WTC11 (cell line): ENCODE measurements at regions not wholly inside any gene's neighbourhood (a gene's known extent, or its start where the extent isn't known, plus 50 kb on each side); places are given as distances from the start of the nearest gene placed in this dataset.
A peak's percentile ranks its signal among the peaks of the same experiment; 100 is the strongest.

ENCODE experiments used
- ATAC-seq: fragments of 200-7000 bp; cut with Tn5 transposase; 2 replicates; pipeline ENCODE4 v1.10.0; 2021; ENCODE audit warnings: mild to moderate bottlenecking, moderate library complexity
- CTCF ChIA-PET: fragments of 300-600 bp; sonication (Branson Sonifier 250); formaldehyde crosslinking; loops from one replicate; lab custom pipeline; 2021; ENCODE audit warnings: antibody characterized with exemption; lab: Charles Lee
- POLR2A ChIA-PET: fragments of 350-600 bp; sonication (Branson Sonifier 250); formaldehyde crosslinking; loops from one replicate; lab custom pipeline; 2021; ENCODE audit warnings: antibody characterized with exemption; lab: Charles Lee
- DNase-seq: peaks from one replicate; pipeline ENCODE4 v3.0.0; 2021; ENCODE audit warnings: low spot score
- H3K27ac Mint-ChIP-seq: 2 replicates; pipeline ENCODE4 v1.8.0; 2021; ENCODE audit warnings: mixed read lengths
- H3K27me3 Mint-ChIP-seq: 2 replicates; pipeline ENCODE4 v1.8.0; 2021; ENCODE audit warnings: low read depth, mild to moderate bottlenecking, moderate library complexity, mixed read lengths
- H3K36me3 Mint-ChIP-seq: 2 replicates; pipeline ENCODE4 v1.8.0; 2021; ENCODE audit warnings: mixed read lengths
- H3K4me1 Mint-ChIP-seq: 2 replicates; pipeline ENCODE4 v1.8.0; 2022; ENCODE audit warnings: mixed read lengths
- H3K4me3 Mint-ChIP-seq: 2 replicates; pipeline ENCODE4 v1.8.0; 2021; ENCODE audit warnings: mild to moderate bottlenecking, moderate library complexity, mixed read lengths
- H3K9me3 Mint-ChIP-seq: 2 replicates; pipeline ENCODE4 v1.8.0; 2021; ENCODE audit warnings: mixed read lengths
- ESRRA ChIP-seq: sonication (generic); formaldehyde crosslinking; IDR thresholded peaks from 2 replicates; pipeline ENCODE4 v1.8.1; 2022; ENCODE audit warnings: mild to moderate bottlenecking, missing genetic modification reagents, borderline replicate concordance
- MXD4 ChIP-seq: fragments of 250-450 bp; sonication (Bioruptor Pico); IDR thresholded peaks from 2 replicates; pipeline ENCODE4 v1.8.0; 2021; ENCODE audit warnings: mild to moderate bottlenecking, moderate library complexity, borderline replicate concordance
- MYBL2 ChIP-seq: sonication (generic); formaldehyde crosslinking; IDR thresholded peaks from 2 replicates; pipeline ENCODE4 v1.8.1; 2023; ENCODE audit warnings: mild to moderate bottlenecking, moderate library complexity, missing genetic modification reagents
- SMAD3 ChIP-seq: sonication (generic); formaldehyde crosslinking; IDR thresholded peaks from 2 replicates; pipeline ENCODE4 v1.8.0; 2022; ENCODE audit warnings: missing genetic modification reagents, mild to moderate bottlenecking, borderline replicate concordance
- SMAD4 ChIP-seq: sonication (generic); formaldehyde crosslinking; IDR thresholded peaks from 2 replicates; pipeline ENCODE4 v1.8.0; 2022; ENCODE audit warnings: mild to moderate bottlenecking, missing genetic modification reagents
- ZNF138 ChIP-seq: sonication (generic); formaldehyde crosslinking; conservative IDR thresholded peaks from 2 replicates; pipeline ENCODE4 v1.8.1; 2022; ENCODE audit warnings: mild to moderate bottlenecking, moderate library complexity, missing genetic modification reagents
- ZNF232 ChIP-seq: sonication (generic); formaldehyde crosslinking; IDR thresholded peaks from 2 replicates; pipeline ENCODE4 v1.8.0; 2022; ENCODE audit warnings: mild to moderate bottlenecking, missing genetic modification reagents
- ZNF423 ChIP-seq: fragments of 250-450 bp; sonication (Bioruptor Pico); IDR thresholded peaks from 2 replicates; pipeline ENCODE4 v2.1.2; 2022; ENCODE audit warnings: mild to moderate bottlenecking, moderate library complexity
- TF ChIP-seq, protein P1 (sequence below): sonication (generic); formaldehyde crosslinking; IDR thresholded peaks from 2 replicates; pipeline ENCODE4 v1.8.0; 2022; ENCODE audit warnings: mild to moderate bottlenecking, missing genetic modification reagents
- TF ChIP-seq, protein P2 (sequence below): sonication (generic); formaldehyde crosslinking; IDR thresholded peaks from 2 replicates; pipeline ENCODE4 v1.8.1; 2023; ENCODE audit warnings: mild to moderate bottlenecking, missing genetic modification reagents, borderline replicate concordance
- TF ChIP-seq, protein P3 (sequence below): sonication (generic); formaldehyde crosslinking; IDR thresholded peaks from 2 replicates; pipeline ENCODE4 v1.8.1; 2022; ENCODE audit warnings: mild to moderate bottlenecking, moderate library complexity, missing genetic modification reagents
- TF ChIP-seq, protein P4 (sequence below): fragments of 250-450 bp; sonication (Bioruptor Pico); IDR thresholded peaks from 2 replicates; pipeline ENCODE4 v1.9.0; 2021; ENCODE audit warnings: mild to moderate bottlenecking
- TF ChIP-seq, protein P5 (sequence below): sonication (generic); formaldehyde crosslinking; IDR thresholded peaks from 2 replicates; pipeline ENCODE4 v1.8.1; 2022; ENCODE audit warnings: low read depth, mild to moderate bottlenecking, moderate library complexity, missing genetic modification reagents, borderline replicate concordance
- TF ChIP-seq, protein P6 (sequence below): sonication (generic); formaldehyde crosslinking; IDR thresholded peaks from 2 replicates; pipeline ENCODE4 v1.8.0; 2022; ENCODE audit warnings: mild to moderate bottlenecking, missing genetic modification reagents
- TF ChIP-seq, protein P7 (sequence below): fragments of 250-450 bp; sonication (Bioruptor Pico); IDR thresholded peaks from 2 replicates; pipeline ENCODE4 v1.9.0; 2021; ENCODE audit warnings: mild to moderate bottlenecking

DNA sequence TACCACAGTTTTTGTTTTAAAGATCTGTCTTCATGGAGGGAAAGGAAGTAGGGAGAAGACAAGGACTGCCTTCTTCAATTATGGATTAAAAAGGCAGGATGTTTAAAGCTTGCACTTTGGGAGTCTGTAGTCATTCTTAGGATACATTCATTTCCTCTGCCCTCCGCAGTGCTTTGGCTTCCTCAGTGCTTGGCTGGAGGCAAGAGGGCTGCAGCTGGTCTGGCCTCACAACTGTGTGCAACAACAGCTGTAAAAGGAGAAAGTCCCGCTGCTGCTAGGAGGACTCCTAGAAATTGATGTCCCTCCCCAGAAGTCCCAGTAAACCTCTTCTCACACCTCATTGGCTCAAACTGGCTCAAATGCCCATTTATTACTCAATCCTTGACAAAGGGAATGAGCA, 54.4 kb upstream of the PPP2R3A start:
- Mint-ChIP-seq H3K27ac (no peak overlapping the region), H3K36me3 (no peaks in the 10 kb centered on the region), H3K27me3 (no peaks in the 10 kb centered on the region; the same call in 1 of the 2 replicates), H3K4me1 (peaks cover 22% of the 10 kb centered on the region), H3K9me3 (no peaks in the 10 kb centered on the region), H3K4me3 (no peak overlapping the region)
- CTCF ChIA-PET, result interaction anchor here (1.2 kb wide), 1 partner anchor 131 kb away, joined by 5 read pairs; no protein-coding TSS in a partner anchor
- POLR2A ChIA-PET, result no interaction called here
- TF ChIP-seq SMAD4 (no peak), ZNF423 (CRISPR knock-in tag) (no peak), ZNF232 (CRISPR knock-in tag) (no peak), ESRRA (CRISPR knock-in tag) (no peak), SMAD3 (CRISPR knock-in tag) (no peak), MXD4 (CRISPR knock-in tag) (no peak), MYBL2 (CRISPR knock-in tag) (no peak), ZNF138 (CRISPR knock-in tag) (no peak)
- TF ChIP-seq, protein P1, sequence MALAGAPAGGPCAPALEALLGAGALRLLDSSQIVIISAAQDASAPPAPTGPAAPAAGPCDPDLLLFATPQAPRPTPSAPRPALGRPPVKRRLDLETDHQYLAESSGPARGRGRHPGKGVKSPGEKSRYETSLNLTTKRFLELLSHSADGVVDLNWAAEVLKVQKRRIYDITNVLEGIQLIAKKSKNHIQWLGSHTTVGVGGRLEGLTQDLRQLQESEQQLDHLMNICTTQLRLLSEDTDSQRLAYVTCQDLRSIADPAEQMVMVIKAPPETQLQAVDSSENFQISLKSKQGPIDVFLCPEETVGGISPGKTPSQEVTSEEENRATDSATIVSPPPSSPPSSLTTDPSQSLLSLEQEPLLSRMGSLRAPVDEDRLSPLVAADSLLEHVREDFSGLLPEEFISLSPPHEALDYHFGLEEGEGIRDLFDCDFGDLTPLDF (CRISPR knock-in tag), result no peak
- TF ChIP-seq, protein P2, sequence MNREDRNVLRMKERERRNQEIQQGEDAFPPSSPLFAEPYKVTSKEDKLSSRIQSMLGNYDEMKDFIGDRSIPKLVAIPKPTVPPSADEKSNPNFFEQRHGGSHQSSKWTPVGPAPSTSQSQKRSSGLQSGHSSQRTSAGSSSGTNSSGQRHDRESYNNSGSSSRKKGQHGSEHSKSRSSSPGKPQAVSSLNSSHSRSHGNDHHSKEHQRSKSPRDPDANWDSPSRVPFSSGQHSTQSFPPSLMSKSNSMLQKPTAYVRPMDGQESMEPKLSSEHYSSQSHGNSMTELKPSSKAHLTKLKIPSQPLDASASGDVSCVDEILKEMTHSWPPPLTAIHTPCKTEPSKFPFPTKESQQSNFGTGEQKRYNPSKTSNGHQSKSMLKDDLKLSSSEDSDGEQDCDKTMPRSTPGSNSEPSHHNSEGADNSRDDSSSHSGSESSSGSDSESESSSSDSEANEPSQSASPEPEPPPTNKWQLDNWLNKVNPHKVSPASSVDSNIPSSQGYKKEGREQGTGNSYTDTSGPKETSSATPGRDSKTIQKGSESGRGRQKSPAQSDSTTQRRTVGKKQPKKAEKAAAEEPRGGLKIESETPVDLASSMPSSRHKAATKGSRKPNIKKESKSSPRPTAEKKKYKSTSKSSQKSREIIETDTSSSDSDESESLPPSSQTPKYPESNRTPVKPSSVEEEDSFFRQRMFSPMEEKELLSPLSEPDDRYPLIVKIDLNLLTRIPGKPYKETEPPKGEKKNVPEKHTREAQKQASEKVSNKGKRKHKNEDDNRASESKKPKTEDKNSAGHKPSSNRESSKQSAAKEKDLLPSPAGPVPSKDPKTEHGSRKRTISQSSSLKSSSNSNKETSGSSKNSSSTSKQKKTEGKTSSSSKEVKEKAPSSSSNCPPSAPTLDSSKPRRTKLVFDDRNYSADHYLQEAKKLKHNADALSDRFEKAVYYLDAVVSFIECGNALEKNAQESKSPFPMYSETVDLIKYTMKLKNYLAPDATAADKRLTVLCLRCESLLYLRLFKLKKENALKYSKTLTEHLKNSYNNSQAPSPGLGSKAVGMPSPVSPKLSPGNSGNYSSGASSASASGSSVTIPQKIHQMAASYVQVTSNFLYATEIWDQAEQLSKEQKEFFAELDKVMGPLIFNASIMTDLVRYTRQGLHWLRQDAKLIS (CRISPR knock-in tag), result no peak
- TF ChIP-seq, protein P3, sequence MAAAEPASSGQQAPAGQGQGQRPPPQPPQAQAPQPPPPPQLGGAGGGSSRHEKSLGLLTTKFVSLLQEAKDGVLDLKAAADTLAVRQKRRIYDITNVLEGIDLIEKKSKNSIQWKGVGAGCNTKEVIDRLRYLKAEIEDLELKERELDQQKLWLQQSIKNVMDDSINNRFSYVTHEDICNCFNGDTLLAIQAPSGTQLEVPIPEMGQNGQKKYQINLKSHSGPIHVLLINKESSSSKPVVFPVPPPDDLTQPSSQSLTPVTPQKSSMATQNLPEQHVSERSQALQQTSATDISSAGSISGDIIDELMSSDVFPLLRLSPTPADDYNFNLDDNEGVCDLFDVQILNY (CRISPR knock-in tag), result no peak
- TF ChIP-seq, protein P4, sequence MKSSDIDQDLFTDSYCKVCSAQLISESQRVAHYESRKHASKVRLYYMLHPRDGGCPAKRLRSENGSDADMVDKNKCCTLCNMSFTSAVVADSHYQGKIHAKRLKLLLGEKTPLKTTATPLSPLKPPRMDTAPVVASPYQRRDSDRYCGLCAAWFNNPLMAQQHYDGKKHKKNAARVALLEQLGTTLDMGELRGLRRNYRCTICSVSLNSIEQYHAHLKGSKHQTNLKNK (CRISPR knock-in tag), result no peak
- TF ChIP-seq, protein P5, sequence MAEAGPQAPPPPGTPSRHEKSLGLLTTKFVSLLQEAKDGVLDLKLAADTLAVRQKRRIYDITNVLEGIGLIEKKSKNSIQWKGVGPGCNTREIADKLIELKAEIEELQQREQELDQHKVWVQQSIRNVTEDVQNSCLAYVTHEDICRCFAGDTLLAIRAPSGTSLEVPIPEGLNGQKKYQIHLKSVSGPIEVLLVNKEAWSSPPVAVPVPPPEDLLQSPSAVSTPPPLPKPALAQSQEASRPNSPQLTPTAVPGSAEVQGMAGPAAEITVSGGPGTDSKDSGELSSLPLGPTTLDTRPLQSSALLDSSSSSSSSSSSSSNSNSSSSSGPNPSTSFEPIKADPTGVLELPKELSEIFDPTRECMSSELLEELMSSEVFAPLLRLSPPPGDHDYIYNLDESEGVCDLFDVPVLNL (CRISPR knock-in tag), result no peak
- TF ChIP-seq, protein P6, sequence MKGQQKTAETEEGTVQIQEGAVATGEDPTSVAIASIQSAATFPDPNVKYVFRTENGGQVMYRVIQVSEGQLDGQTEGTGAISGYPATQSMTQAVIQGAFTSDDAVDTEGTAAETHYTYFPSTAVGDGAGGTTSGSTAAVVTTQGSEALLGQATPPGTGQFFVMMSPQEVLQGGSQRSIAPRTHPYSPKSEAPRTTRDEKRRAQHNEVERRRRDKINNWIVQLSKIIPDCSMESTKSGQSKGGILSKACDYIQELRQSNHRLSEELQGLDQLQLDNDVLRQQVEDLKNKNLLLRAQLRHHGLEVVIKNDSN, result no peak
- TF ChIP-seq, protein P7, sequence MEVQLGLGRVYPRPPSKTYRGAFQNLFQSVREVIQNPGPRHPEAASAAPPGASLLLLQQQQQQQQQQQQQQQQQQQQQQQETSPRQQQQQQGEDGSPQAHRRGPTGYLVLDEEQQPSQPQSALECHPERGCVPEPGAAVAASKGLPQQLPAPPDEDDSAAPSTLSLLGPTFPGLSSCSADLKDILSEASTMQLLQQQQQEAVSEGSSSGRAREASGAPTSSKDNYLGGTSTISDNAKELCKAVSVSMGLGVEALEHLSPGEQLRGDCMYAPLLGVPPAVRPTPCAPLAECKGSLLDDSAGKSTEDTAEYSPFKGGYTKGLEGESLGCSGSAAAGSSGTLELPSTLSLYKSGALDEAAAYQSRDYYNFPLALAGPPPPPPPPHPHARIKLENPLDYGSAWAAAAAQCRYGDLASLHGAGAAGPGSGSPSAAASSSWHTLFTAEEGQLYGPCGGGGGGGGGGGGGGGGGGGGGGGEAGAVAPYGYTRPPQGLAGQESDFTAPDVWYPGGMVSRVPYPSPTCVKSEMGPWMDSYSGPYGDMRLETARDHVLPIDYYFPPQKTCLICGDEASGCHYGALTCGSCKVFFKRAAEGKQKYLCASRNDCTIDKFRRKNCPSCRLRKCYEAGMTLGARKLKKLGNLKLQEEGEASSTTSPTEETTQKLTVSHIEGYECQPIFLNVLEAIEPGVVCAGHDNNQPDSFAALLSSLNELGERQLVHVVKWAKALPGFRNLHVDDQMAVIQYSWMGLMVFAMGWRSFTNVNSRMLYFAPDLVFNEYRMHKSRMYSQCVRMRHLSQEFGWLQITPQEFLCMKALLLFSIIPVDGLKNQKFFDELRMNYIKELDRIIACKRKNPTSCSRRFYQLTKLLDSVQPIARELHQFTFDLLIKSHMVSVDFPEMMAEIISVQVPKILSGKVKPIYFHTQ (CRISPR knock-in tag), result no peak
- no peak for DNase-seq
- peak; percentile 47; the same call in 1 of the 2 replicates for ATAC-seq
